ENCODE measurements at regions not wholly inside any gene's neighbourhood (a gene's known extent, or its start where the extent isn't known, plus 50 kb on each side); places are given as distances from the start of the nearest gene placed in this dataset.
A peak's percentile ranks its signal among the peaks of the same experiment; 100 is the strongest.

DNA sequence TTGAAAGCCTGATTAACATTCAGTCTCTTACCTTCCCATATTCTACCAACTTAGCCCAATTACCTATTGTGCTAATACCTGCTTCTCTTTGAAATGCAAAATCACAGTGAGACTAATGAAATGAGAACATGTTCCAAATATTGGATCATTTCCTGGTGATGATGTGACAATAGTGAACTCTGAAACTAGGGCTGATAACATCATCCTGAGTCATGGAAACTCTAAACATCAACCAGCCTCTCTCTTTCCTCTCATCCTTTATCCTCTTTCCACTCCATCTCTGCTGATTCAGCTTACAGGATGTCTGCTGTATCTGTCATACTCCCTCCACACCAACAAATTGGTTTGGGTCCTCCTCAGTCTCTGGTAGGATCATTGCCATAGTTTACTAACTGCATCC, 98.8 kb upstream of the NCKAP5 start:
- peak; percentile 62 for DNase-seq (ENCODE audit: low read depth)

- DNase-seq (ENCODE audit: low read depth) = no peak
Observed at GRCh38 chr2:133667968-133668367, 99.7 kb upstream of the NCKAP5 start.

DNA sequence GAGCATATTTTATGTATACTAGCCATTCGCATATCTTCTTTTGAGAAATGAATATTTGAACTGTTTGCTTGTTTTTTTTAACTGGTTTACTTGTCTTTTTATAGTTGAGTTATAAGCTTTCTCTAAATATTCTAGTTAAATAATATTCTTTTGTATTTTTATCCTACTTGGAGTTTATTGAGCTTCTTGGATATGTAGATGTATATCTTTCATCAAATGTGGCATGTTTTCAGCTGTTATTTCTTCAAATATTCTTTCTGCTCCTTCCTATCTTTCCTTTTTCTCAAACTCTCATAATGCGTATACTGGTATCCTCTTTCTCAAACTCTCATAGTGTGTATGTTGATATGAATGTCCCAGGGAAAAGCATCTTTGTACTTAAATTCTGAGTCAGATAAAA, 100.3 kb upstream of the NCKAP5 start:
- no peak for DNase-seq (ENCODE audit: low read depth)

DNA sequence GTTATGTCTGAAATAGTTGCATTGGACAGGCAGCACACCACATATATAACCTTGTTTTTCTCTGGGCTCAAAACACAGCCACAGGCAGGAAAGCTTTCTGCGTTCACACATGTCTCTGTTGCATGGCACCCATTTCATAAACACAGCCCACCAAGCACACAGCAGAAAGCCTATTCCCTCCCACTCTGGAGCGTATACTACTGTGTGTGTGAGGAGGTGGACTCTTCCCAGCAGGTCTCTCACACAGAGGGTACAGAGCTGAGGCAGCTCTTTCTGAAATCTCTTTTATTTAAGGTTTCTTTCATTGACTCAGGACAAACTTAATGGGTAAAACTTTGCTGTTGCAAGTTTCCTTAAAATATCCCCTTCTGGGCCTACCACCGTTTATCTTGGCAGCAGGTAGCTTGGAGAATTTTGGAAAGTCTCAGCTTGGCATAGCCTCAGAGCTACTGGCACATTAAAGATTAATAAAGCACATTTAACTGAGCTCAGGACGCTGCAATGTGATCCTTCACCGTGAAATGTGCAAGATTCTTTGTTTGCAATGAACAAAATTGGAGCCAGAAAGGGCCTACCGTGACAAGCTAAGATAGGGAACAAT, 105.1 kb upstream of the NCKAP5 start:
- DNase-seq (ENCODE audit: low read depth) = no peak

DNA sequence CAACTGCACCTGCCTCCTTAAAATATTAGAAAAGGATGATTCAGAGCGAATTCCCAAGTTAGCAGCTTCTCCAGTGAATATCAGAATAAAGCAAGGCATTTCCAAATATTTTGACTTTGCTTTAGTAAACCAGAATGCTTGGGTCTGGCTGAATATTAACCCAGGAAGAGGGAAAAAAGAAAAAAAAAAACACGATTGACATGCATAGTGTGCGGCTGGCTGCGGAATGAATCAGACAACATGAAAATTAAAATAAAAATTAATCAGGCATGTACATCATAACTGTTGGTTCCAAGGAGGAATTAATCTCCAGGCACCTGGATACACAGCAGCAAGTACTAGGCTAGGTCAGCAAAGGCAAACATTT, 105.8 kb upstream of the NCKAP5 start:
- no peak for DNase-seq (ENCODE audit: low read depth)

DNA sequence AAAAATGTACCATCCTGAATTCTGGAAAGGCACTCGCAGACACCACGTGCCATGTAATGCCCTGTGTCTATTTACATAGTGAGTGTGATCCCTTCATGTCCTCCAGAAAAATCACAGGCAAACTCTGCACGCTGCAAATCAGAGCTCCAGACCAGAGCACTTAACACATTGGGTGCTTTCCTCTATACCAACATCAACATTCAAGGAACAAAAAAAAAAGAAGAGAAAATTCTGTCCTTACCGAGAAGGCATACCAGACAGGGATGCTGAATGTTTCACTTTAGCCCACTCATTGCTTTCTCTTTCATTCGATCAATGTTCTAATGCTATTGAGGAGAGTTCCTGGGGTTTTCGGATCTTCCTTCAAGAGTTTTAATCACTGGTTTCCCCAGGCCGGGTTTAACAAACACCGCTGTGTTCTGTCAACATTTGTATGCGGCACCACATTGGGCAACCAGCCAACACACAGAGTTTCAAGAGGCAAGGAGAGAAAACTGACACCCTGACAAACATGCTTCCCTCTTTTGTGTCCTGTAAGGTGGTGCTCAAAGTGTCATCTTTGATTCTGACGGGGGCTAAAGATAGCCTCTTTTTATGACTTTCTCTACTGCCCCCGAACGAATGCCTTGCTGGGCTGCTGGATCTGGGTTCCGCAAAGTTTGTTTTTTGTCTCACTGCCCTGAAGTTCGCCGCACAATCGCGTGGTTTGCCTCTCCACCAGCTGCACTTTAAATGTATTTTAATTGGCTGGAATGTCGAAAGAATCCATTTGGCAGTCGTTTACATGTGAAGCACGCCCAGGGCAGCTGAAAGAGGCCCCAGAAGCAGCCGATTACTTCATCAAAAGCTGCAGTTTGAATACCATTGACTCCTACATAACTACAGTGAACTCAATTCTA, 106.4 kb upstream of the NCKAP5 start:
- DNase-seq (ENCODE audit: low read depth) = peak; percentile 68

GRCh38 chr2:133676392-133677130, 108.3 kb upstream of the NCKAP5 start:
- peak; percentile 41 for DNase-seq (ENCODE audit: low read depth)

GRCh38 chr2:133680343-133681049, 112.2 kb upstream of the NCKAP5 start:
- no peak for DNase-seq (ENCODE audit: low read depth)

DNA sequence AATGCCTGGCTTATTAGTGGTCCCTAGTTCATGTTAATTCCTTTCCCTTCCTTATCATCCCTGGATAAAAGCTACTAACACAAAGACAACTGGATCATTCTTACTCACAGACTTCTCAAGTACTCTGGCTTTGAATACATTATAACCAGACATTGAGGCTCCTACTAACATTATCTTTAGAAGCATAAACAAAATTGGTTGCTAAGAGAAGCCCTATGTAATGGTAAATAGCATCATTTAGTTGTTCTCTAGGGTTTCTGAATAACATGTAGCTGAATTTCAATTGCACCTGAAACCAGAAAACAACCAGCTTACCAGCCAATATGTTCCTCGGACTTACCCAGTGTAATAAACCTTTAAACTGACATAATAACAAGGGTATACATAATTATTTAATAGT, 114.1 kb upstream of the NCKAP5 start:
- no peak for DNase-seq (ENCODE audit: low read depth)

DNA sequence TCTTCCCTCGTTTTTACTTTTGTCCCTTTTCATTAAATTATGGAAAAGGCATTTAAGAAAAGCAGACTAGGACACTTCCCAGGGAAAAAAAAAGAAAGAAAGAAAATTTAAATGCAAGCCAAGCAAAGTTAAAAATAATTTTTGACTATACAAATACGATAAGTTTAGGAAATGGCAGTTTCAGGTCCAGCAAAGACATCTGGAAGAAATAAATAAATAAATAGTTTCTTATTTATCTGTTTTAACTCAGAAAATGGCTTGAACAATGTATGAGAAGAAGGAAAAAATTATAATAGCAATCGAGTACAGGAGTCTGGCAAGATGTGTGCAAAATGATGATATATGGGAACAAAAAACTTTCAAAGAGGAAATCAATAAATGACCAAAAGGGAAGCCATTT, 114.6 kb upstream of the NCKAP5 start:
- DNase-seq (ENCODE audit: low read depth) = no peak

DNA sequence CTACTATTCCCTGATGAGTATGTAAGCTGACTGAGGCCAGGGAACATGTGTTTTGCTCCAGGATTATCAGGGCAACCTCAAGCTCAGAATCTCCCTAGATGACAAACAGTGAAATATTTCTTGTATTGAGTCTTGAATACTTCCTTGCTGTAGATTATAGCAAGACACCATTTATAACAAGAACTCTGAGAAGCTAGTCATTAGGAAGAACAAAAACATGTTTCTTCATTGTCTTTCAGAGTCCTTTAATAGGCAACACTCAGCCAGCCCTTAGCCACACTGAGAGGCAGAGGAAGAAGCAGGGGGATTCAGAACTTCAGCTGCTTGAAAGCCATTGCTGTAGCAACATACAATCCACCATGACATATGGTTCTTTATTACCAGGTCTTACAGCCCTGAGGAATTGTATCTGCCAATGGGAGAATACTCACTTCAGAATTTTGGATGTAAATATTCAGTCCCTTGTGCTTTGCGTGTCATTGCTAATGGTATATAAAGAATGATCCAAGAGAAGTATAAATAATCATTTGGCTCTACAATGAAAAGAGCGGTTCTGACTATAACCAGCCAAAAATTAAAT, 117.5 kb upstream of the NCKAP5 start:
- no peak for DNase-seq (ENCODE audit: low read depth)

DNA sequence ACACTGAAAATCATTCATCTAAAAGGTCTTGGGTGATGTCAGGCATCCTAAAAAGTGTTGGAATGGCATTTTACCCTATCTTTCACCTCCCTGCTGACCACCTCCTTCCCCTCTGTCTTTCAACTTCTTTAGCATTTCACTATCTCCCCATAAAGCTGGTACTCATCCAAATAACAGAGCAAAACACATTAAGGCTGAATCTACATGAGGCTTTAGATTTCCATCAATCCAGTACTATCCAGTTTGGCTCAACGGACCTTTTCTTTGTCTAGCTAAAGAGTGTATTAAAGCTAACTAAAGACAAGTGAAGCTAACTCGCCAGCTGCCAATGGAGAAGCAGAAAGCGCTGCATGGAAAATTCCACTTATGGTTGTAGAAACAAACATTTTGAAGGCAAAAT, 122.5 kb upstream of the NCKAP5 start:
- DNase-seq (ENCODE audit: low read depth) = no peak

- DNase-seq (ENCODE audit: low read depth) = no peak
Observed at GRCh38 chr2:133691336-133691735, 123.1 kb upstream of the NCKAP5 start.

- DNase-seq (ENCODE audit: low read depth) = no peak
Observed at GRCh38 chr2:133705287-133705686, 137.0 kb upstream of the NCKAP5 start.

- no peak for DNase-seq (ENCODE audit: low read depth)
Observed at GRCh38 chr2:133710613-133711012, 142.3 kb upstream of the NCKAP5 start.

- DNase-seq (ENCODE audit: low read depth) = no peak
Observed at GRCh38 chr2:133711201-133711600, 142.9 kb upstream of the NCKAP5 start.

DNA sequence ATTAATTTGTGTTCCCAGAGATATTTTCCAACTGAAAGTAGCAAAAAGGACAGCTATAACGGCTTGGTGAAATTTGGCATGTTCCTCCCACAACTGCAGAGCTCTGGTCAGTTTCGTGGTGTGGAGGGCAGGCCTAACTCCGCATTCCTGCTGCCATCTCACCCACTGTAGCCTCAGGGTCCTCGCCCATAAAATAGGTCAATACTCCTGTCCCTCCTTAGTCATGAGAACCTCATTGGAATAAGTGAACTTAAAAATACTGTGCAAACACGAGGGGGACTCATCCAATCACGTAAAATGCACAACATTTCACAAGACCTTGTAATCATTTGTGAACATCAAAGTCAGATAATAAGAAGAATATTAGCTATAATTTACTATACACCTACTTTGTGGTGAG, 143.5 kb upstream of the NCKAP5 start:
- DNase-seq (ENCODE audit: low read depth) = no peak

- DNase-seq (ENCODE audit: low read depth) = no peak
Observed at GRCh38 chr2:133712369-133712768, 144.1 kb upstream of the NCKAP5 start.

DNA sequence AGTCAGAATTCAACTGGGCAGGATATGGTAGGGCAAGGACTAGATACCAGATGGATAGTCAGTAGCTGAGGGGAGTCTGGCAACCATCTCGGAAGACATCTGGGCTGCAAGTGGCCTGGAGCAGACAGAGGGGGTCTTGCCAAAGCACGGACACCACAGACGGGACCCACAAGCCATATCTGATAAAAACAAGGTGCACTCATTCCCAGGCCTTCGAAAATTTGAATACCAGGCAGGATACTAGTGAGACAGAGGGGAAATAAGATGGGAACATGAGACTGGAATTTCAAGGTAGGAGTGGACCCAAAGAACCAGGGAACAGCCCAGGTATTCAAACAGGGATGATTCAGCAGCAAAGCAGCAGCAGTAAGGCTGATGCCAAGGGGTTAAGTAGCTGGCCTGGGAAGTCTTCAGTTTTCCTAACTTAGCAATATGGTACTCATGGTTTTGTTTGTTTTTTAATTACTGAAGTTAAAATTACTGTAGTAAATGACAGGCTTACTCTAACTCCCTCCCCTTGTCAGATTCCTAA, 144.9 kb upstream of the NCKAP5 start:
- DNase-seq (ENCODE audit: low read depth) = no peak

GRCh38 chr2:133716166-133716565, 147.9 kb upstream of the NCKAP5 start:
- no peak for DNase-seq (ENCODE audit: low read depth)

DNA sequence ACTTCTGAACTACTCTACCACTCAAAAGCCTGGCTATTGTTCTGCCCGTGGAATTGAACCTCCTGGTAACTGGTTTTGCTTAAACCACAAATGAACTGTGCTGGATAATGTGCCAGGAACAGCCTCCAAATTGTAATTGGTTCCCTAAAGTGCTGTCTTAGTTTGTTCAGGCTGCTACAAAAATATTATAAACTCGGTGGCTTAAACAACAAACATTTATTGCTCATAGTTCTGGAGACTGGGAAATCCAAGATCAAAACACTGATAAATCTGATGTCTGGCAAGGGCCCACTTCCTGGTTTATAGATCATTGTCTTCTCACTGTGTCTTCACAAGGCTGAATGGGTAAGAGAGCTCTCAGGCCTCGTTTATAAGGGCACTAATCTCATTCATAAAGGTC, 149.2 kb upstream of the NCKAP5 start:
- peak; percentile 28 for DNase-seq (ENCODE audit: low read depth)

DNA sequence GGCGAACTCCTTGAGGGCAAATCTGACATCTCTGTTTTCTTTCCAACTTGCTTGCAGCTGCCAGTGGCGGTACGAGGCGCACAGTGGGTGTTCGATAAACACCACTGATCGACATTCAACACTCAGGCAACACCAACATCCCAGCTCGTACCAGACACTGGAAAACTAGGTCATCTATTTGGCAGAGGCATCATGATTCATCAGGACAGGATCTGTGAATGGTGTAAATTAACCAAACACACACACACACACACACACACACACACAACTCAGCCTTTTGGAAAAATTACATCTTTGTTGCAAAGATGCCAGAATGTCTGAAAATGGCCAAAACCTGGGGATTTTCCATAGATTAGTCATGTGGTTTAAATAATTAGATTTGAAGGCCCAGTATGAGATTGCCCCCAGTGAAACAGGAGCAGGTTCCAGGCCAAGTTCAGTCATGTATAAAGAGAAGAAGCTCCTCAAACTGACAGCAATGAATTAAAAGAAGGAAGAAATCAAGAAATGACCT, 150.5 kb upstream of the NCKAP5 start:
- DNase-seq (ENCODE audit: low read depth) = peak; percentile 82

Data from stromal cell of bone marrow (primary cell).